ENCODE measurements at regions not wholly inside any gene's neighbourhood (a gene's known extent, or its start where the extent isn't known, plus 50 kb on each side); places are given as distances from the start of the nearest gene placed in this dataset.

DNA sequence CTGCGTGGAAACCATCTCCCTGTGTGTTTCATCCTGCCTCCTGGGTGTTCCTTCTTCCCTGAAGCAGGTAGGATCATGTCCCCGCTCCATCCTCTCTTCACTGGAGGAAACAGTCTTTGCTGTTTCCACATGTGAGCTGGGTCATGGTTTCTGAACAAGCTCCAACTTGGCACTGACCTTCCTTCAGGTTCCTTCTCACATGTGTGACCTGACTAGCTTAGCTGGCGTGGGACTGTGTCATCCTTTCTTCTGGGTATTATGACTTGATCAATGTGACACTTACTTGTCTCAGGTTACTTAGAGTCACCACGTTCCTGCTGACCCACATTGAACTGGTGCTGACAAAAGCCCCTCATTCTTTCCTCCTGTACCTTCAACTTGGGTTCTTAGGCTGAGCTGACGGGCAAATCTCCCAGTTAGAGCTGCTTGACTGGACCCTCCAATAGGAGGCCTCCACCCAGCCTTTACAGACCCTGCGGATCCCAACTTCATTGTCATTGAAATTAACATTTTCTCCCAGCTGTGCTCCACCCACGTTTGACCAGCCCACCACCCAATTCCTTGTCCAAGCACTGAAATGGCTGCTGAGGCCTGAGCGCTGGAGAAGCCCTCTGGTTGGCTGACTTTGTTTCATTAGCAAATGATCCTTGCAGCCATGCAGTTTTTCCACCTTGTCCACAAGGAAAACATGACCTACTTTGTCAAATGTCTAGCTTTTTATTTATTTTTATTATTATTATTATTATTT, 128.1 kb downstream of the DDX1 start:
- Histone ChIP-seq H3K4me3 (no peak overlapping the region), H3K36me3 (no peaks in the 10 kb centered on the region), H3K9me3 (no peaks in the 10 kb centered on the region), H3K27ac (no peak overlapping the region), H3K27me3 (no peaks in the 10 kb centered on the region), H3K4me1 (no peaks in the 10 kb centered on the region)
- no peak for DNase-seq
- TF ChIP-seq, protein P1, sequence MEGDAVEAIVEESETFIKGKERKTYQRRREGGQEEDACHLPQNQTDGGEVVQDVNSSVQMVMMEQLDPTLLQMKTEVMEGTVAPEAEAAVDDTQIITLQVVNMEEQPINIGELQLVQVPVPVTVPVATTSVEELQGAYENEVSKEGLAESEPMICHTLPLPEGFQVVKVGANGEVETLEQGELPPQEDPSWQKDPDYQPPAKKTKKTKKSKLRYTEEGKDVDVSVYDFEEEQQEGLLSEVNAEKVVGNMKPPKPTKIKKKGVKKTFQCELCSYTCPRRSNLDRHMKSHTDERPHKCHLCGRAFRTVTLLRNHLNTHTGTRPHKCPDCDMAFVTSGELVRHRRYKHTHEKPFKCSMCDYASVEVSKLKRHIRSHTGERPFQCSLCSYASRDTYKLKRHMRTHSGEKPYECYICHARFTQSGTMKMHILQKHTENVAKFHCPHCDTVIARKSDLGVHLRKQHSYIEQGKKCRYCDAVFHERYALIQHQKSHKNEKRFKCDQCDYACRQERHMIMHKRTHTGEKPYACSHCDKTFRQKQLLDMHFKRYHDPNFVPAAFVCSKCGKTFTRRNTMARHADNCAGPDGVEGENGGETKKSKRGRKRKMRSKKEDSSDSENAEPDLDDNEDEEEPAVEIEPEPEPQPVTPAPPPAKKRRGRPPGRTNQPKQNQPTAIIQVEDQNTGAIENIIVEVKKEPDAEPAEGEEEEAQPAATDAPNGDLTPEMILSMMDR (IDR thresholded peaks at IDR 0.05), result no peak
- TF ChIP-seq POLR2A (IDR thresholded peaks at IDR 0.05), result no peak
- intact Hi-C loops (cut with DNase I; ENCODE audit: low total_unique reads), result no loop called here

DNA sequence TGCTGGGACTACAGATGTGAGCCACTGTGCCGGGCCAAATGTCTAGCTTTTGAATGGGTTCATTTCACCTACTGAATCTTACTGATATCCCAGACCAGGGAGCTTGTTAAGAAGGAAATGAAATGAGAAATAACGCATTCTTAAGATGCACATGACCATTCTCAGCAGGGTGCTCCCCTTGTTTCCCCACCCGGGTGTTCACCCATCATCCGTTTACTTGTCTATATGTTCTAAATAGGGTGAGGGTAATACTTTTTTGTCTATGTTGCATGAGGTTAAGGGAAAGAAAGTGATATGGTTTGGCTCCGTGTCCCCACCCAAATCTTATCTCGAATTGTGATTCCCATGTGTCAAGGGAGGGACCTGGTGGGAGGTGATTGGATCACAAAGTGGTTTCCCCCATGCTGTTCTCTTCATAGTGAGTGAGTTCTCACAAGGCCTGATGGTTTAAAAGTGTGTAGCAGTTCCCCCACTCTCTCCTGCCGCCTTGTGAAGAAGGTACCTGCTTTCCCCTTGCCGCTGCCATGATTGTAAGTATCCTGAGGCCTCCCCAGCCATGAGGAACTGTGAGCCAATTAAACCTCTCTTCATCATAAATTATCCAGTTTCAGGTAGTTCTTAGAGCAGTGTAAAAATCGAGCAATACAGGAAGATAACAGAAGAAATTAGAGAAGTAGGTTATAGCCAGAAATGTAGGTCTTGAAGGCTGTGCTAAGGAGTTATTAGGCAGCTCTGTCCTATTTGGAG, 129.1 kb downstream of the DDX1 start:
- Histone ChIP-seq H3K36me3 (no peaks in the 10 kb centered on the region), H3K27ac (no peak overlapping the region), H3K4me1 (no peaks in the 10 kb centered on the region), H3K4me3 (no peak overlapping the region), H3K9me3 (no peaks in the 10 kb centered on the region), H3K27me3 (no peaks in the 10 kb centered on the region)
- no peak for TF ChIP-seq POLR2A (IDR thresholded peaks at IDR 0.05)
- TF ChIP-seq, protein P1 (IDR thresholded peaks at IDR 0.05), result no peak
- no peak for DNase-seq
- intact Hi-C loops (cut with DNase I; ENCODE audit: low total_unique reads), result no loop called here

DNA sequence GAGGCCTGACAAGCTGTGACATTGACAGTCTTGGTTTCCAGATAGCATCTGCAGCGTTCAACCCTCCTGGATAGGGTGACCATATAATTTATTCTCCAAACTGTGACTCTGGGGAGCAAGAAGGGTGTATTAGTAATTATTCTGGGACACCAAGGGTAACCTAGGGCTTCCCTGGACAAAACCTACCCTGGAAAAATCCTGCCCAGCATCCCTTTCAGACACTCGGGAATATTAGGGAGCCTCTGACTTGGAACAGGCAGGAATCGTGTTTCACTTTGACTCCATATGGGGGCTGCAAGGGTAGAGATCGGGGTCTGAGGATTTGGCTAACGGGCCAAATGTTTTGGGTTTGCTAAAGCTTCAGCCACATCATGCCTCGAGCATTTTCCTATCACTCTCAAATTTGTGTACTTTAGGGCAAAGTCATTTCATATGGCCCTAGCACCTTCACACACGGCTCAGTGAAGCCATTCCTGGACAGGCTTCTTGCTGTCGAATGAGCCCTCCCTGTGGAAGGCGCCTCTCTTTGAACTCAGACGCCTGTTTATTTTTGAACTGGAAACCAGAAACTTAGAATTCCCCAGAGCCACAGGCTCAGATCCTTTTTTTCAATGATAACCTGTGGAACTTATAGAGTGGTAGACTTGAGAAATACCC, 129.9 kb downstream of the DDX1 start:
- H3K27ac ChIP-seq, result no peak overlapping the region
- H3K4me3 ChIP-seq, result no peak overlapping the region
- intact Hi-C loops (cut with DNase I; ENCODE audit: low total_unique reads), result no loop called here
- no peaks in the 10 kb centered on the region for H3K9me3 ChIP-seq
- TF ChIP-seq POLR2A (IDR thresholded peaks at IDR 0.05), result no peak
- TF ChIP-seq, protein P1 (IDR thresholded peaks at IDR 0.05), result no peak
- no peaks in the 10 kb centered on the region for H3K36me3 ChIP-seq
- DNase-seq, result no peak
- H3K4me1 ChIP-seq, result no peaks in the 10 kb centered on the region
- H3K27me3 ChIP-seq, result no peaks in the 10 kb centered on the region

DNA sequence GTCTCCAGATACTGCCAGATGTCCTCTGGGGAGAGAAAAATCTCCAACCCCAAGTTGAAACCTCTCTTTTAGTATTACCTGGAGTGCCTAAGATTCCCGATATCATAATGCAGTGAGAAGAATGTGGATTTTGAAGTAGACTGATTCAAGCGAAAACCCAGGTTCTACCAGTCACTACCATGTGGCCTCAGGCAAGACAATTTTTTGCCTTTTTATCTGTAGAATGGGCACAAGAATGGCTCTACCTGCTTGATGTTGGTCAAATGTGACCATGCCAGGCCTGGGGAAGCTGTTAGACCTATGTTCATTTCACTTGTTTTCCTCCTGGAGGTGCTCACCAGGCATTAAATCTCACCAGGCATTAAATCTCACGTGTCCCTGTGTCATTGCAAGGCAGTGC, 131.3 kb downstream of the DDX1 start:
- Histone ChIP-seq H3K4me3 (no peak overlapping the region), H3K27me3 (no peaks in the 10 kb centered on the region), H3K36me3 (no peaks in the 10 kb centered on the region), H3K4me1 (no peaks in the 10 kb centered on the region), H3K9me3 (no peaks in the 10 kb centered on the region), H3K27ac (no peak overlapping the region)
- TF ChIP-seq POLR2A (IDR thresholded peaks at IDR 0.05), result no peak
- TF ChIP-seq, protein P1 (IDR thresholded peaks at IDR 0.05), result no peak
- no peak for DNase-seq
- intact Hi-C loops (cut with DNase I; ENCODE audit: low total_unique reads), result no loop called here

DNA sequence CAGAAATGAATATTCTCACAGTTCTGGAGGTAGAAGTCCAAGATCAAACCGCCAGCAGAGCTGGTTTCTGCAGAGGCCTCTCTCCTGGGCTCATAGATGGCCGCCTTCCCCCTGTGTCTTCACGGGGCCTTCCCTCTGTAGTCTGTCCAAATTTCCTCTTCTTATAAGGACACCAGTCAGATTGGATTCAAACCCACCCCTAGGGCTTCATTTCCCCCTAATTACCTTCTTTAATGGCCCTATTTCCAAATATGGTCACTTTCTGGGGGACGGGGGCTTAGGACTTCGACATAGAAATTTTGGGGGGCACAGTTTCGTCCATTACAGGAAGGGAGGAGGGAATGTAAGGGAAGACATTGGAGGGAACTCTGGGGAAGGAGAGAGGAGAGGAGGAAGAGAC, 132.6 kb downstream of the DDX1 start:
- intact Hi-C loops (cut with DNase I; ENCODE audit: low total_unique reads), result no loop called here
- no peaks in the 10 kb centered on the region for H3K27me3 ChIP-seq

More for the DNA sequence above, 132.6 kb downstream of the DDX1 start:
- Histone ChIP-seq H3K4me3 (no peak overlapping the region), H3K9me3 (no peaks in the 10 kb centered on the region), H3K27ac (no peak overlapping the region), H3K36me3 (no peaks in the 10 kb centered on the region), H3K4me1 (no peaks in the 10 kb centered on the region)
- DNase-seq, result no peak
- TF ChIP-seq, protein P1 (IDR thresholded peaks at IDR 0.05), result no peak
- no peak for TF ChIP-seq POLR2A (IDR thresholded peaks at IDR 0.05)

Data from uterus (tissue), 3 donors.